LoVo (cell line): ENCODE measurements at regions not wholly inside any gene's neighbourhood (a gene's known extent, or its start where the extent isn't known, plus 50 kb on each side); places are given as distances from the start of the nearest gene placed in this dataset.
"Not testable (repeated sequence)": the region's sequence is repeated elsewhere in the genome, so short reads cannot be mapped to it uniquely, and the experiment has no call there.

Experiments
- DNase-seq: peaks from one replicate; pipeline ENCODE4 v3.0.0-alpha.2; 2016; ENCODE audit warnings: low spot score

DNA sequence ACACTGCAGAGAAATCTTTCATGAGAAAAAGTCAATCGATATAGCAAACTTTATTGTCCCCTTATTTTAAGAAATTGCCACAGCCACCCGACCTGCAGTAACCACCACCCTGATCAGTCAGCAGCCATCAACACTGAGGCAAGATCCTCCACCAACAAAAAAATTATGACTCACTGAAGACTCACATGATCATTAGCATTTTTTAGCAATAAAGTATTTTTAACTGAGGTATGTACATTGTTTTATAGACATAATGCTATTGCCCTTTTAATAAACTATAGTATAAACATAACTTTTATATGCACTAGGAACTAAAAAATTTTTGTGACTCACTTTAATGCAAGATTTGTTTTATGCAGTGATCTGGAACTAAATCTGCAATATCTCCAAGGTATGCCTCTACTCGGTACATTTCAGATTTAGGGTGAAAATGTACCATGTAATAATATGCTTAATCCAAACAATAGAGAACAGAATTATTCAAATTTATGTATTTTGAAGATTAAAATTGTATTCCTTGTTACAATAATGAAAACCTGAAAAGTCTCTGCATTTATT, 79.2 kb upstream of the CEP126 start:
- DNase-seq: no peak

DNA sequence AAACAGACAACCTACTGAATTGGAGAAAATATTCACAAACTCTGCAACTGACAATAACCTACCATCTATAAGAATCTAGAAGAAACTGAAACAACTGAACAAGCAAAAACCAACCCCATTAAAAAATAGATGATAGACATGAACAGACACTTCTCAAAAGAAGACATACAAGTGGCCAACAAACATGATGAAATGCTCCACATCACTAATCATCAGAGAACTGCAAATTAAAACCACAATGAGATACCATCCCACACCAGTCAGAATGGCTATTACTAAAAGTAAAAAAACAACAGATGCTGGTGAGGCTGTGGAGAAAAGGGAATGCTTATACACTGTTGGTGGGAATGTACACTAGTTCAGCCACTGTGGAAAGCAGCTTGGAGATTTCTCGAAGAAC, 84.3 kb upstream of the CEP126 start:
- not testable (repeated sequence) for DNase-seq

DNA sequence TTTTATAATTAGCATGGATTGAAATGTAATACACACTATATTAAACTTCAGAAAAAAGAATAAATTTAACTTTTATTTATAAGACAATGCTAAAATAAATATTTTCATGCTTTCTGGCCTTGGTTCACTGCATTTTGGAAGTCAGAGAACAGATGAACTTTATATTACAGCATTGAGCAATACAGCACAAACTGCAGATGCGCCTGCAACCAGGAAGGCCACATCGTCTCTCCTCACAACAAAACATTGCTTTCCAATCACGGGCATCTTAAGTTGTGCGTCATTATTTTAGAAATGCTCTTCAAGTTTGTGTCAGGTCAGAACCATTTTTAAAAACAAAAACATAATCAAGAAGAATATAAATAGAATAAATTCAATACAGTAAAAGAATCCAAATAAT, 89.3 kb upstream of the CEP126 start:
- DNase-seq: no peak

DNA sequence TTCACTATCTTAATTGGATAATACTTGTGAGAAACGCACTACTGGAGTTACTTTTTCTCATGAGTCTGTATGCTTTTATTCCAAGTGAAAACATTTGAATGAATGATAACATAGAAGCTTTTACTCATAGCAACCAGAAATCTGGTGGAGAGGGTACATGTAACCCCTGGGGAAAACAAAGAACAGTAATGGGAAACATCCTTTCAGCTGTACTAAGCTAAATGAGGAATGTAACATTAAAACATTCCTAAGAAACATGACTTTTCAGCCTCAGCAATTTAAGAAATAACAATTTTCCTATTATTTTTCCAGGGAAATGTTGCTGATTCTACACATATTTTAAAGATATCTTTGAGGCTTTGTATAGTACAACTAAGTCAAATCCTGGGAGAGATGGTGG, 97.2 kb upstream of the CEP126 start:
- no peak for DNase-seq

DNA sequence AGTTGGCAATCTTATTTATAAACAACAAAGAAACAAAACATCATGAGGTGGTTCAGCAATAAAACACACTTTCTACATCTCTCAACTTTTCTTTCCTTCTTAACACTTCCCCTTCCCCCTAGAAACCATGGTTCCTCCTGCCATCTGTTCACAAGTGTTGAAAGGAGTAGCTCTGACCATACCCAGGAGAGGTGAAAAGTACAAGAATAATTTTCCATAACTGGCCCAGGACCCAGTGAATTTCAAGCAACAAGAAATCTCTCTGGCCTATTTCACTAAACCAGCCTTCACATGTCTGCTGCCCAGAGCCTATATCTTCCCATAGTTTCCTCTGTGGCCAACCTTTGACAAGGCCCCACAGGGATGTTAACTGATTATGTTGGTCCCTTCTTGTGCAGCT, 98.2 kb upstream of the CEP126 start:
- no peak for DNase-seq

DNA sequence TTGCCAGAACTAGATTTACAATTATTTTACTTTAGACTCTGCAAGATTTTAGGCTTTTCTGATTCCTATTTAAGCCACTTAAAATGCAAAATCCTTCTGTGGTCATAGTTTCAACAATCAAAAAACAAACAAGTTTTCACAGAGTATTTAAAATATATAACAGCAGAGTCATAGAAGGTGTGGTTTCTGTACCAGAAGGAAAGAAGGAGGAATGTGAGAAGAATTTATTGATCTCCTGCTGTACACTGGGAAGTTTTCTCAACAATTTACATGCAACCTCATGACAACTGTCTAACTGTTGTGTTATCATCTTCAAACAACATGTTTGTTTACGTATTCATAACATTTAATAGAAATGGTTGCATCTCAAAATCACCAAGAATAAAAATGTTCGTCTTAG, 102.3 kb upstream of the CEP126 start:
- no peak for DNase-seq

DNA sequence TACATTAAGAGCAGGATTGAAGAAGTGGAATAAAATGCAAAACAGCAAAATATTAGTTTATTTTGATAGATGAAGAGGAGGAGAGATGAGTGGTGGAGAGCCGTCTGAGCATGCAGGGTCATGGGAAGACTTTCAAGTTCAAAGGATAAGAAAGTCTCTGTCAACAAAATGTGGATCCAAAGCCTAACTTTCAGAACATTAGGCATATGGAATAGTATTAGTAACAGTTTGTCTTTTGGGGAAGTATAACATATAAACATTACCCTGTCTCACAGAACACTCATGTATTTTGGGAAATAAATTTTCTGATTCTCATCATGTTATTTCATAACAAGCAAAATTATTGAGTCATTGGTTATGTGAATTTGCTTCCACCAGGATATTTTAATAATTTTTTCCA, 104.3 kb upstream of the CEP126 start:
- no peak for DNase-seq

DNA sequence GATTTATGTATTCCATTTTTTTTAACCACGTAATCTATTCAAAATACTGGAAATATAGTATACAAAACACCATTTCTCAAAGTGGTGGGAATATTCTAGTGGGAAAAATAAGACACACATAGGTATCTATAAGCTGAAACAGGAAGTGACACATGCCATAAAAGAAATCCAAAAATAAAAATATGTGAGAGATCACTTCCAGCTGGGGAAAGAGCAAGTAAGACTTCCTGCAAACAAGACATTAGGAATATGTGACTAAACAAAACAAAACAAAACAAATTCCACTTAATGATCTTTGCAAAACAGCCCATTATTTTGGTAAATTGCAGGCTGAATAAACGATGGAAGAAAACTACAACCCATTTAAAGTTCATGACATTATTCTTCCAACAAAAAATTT, 107.3 kb upstream of the CEP126 start:
- no peak for DNase-seq

DNA sequence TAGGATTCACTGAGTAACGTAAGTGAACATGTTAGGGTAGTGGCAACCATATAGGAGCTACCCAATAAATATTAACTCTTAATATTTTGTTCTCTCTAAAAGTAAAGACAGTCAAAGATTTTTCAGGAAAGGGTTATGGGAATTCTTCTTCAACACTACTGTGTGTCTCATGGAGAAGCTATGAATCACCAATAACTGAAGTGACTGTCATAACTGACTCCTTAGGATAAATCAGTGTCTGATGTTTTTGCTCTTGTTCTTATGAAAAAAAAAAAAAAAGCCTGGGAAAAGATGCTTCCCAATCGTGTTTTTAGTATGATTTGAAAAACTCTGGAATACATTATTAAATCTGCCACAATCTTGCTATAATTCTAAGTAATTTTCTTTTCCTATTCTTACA, 111.2 kb upstream of the CEP126 start:
- no peak for DNase-seq

DNA sequence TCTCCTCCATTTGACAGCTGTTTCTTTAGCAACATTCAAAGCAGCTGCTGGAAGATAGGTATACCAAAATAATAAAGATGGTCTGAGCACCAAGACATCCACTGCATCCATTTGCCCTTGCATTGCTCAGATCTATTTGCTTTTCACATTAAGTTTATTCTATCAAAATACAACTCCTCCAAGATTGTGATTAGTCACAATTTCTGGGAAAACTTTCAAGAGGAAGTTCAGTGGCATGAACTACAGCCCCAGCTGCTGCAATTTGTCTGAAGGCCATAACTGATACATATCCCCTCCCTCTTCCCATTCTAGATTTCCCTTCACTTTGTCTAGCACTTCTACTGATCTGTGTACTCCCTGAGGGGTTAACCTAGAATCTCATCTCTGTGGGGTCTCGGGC, 117.5 kb upstream of the CEP126 start:
- no peak for DNase-seq

DNA sequence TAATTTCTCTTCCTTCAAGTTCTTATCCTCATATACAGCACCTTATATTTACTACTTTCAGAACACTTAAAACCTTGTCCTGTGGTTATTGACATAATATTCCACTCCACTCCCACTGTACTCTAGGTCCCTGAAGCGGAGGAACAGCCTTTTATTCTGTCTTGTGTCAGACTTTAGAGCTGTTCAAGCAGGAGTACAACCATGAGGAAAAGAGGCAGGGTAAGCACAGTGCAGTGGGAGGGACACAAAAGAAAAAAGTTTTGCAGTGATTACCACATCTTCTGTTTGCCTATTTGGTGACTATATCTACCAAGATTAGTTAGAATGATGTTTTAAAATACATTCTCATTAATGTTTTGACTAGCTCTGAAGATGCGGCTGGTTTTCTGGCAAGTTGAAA, 122.0 kb upstream of the CEP126 start:
- no peak for DNase-seq

DNA sequence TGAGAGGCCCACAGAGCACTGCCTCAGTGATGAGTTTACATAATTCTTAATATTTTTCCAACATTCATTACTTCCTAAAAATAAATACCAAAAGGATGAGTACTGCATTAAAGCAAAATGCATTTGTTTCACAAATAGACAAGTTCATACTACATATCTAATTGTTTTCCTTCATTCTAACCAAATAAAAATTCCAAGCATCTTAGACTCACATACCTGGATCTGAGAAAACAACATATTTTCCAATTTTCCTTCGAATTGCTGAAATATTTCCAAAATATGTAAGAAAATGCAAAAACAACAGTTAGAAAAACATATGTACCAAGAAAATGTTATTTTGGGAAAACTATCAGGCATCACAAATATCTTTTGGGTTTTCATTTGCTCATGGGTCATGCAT, 127.9 kb upstream of the CEP126 start:
- no peak for DNase-seq

DNA sequence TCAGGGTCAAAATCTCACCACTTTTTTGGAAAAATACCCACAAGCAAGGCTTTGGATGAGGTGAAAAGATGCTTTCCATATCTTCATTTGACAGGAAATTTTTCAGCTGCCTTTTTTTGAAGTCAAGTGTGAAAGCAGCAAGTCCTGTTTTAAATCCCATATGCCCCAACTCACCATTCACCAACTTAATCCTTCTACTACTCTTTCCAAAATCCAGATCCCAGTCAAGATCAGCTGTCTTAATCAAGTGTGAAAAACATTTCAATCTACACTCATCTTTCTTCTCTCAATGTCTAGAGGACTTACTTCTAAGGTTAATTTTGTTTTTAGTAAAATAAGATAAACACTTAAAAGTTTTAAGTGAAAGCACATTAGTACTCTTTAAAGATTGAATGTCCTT, 128.4 kb upstream of the CEP126 start:
- no peak for DNase-seq

DNA sequence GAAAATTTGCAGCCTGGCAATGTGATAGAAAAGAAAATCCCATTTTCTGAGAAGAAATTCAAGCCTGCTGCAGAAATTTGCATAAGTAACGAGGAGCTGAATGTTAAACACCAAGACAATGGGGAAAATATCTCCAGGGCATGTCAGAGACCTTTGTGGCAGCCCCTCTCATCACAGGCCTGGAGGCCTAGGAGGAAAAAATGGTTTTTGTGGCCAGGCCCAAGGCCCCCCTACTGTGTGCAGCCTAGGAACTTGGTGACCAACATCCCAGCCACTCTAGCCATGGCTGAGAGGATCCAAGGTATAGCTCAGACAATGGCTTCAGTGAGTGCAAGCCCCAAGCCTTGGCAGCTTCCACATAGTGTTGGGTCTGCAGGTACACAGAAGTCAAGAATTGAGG, 135.6 kb upstream of the CEP126 start:
- not testable (repeated sequence) for DNase-seq

DNA sequence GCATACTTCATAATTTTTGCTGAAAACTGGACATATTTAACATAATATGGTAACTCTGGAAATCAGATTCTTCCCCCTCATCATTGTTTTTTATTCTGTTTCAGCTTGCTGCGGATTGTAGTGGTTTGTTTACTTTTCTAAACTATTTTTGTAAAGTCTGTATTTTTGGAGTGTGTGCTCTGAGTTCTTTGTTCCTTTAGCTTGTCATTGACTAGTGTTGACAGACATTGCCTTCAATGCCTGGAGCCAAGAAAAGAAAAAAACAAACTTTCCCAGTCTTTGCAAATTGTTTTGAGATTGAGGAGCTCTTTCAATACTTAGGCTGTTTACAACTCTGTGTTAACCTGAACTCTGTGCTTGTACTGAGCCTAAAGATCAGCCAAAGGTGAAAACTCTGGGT, 137.3 kb upstream of the CEP126 start:
- DNase-seq: no peak

DNA sequence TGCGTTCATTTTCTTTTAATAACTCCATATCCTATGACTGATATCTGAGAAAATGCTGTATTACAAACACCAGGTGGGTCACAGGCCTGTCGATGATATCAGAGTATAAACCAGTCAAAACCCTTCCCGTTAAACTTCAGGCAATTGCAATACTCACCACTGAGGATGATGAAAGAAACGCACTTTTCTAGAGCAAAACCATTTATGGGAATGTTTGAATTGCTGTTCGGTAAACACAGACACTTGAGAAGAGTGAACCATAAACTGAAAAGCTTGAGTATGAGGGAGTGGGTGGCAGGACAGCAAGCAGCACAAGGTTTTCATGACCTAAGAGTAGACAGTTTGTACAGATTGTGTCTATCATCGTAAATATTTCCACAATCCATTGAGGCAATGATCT, 139.8 kb upstream of the CEP126 start:
- no peak for DNase-seq

DNA sequence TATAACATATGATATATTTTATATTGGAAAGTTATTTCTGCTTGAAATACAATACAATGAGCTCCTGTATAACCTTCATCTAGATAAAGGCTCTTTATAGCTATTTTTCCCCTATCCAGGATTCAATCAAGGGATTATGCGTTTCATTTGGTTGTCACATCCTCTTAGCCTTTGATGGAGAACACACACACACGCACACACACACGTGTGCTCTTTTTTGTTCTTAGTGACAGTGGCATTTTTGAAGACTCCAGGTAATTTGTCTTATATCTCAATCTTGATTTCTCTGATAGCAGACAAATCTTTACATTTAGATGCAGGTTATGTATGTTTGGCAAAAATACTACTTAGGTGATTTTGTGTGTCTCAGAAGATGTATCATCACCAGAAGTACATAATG, 144.2 kb upstream of the CEP126 start:
- DNase-seq: no peak

DNA sequence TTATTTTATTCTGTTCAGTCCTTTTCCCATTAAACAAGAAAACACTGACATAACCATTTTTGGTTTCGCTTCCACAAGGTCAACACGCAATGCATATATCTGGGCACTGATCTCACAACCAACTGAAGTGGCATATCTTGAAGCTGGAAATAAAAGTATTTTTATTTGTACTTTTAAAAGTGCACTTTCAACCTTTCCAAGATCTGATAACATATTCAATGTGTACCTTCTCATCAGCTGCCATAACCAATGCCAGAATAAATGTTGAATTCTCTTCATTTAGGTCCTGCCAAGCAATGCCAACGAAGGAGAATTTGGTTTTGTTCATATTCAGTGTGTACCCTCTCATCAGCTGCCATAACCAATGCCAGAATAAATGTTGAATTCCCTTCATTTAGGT, 148.9 kb upstream of the CEP126 start:
- no peak for DNase-seq

DNA sequence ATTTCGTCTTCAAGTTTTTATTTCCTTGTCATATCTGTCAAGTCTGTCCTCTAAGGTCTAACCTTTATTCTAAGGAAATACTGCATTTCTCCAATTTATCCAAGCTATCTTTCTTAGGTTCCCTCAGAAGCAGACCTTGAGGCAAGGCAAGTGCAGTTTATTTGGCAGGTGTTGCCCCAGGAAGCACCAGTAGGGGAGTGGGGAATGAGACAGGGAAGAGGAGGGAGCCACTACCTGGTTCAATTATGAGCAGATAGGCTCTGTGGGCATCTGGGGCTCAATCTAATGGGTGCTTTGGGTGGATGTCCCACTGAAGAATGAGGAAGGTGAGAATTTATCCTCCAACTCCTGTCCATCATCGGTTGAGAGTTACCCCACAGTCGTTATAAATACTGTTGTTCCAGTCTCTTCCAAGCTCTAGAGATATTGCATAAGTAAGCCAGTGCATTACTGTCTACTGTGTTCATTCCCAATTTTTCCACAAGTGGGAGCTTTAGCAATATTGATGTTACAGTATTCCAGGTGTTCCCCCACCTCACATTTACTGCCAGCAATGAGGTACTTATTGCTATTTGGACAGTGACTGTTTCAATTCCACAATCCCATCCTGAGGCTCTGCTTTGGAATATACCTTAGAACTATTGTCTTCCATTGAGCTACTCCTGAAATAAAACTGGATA, 154.9 kb upstream of the CEP126 start:
- no peak for DNase-seq

DNA sequence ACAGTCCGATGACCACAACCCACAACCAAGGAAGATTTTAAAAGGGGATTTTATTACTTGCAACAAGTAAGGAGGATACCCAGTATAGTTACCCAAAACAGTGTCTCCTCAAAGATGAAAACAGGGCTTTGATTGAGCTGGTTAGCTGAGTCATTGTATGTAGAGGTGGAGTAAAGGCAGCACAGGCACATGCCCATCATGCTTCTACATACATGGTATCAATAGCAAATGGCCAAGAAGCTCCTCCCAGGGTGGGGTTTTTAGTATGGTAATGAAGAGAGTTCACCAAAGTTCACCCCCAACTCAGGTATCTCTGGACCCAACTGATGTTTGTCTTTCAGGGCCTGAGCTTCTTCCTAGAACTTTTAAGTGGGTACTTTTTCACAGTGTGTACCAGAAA, 157.1 kb upstream of the CEP126 start:
- no peak for DNase-seq

DNA sequence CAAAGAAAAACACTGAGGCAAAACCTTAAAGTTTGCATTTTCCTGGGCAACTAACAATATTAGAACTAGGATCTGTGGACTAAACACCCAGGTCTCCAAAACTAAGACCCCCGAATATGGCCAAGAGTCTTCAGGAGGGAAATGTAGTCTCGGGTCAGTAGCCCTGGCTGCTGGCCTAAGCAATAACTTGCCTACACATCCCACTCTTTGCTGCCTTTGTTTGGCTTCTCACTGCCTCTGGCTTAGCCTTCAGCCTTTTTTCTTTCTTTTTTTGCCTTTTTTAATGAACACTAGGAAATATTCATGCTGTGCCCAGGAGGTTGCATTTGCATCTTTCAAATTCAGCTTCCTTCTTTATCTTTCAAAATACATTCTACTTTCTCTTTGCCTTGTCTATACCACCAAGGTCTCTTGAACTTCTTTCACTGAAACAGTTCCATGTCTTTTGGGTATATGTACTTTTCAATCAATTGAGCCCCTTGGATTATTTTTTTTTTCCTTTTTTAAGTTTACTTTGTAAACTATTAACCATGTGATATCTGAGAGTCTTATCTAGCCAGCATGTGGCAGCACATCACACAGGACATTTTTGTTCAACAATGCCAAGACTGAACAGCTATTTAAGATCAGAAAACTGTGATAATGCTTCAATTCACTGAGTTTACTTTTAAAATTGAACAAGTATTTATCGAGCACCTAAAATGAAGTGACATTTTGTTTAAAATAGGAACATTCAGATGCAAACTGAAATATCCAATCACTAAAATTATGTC, 165.0 kb upstream of the TRPC6 start:
- no peak for DNase-seq

DNA sequence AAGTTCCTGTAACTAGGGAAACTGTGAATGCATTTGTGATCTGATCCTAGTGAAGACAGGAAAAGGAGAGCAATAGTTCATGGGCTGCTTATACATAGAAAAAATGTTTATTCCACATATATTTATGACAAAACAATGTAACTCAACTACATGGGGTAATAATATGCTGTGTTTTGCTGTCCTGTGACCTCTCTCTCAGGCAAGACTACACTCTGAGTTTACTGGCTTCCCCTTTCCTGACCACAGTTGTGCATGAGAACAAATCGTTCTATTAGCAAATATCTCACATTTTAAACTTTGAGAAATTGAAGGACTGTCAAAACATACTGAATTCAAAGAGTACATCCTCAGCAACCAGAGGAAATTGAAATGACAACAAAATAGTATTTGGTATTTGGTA, 161.9 kb upstream of the TRPC6 start:
- no peak for DNase-seq

DNA sequence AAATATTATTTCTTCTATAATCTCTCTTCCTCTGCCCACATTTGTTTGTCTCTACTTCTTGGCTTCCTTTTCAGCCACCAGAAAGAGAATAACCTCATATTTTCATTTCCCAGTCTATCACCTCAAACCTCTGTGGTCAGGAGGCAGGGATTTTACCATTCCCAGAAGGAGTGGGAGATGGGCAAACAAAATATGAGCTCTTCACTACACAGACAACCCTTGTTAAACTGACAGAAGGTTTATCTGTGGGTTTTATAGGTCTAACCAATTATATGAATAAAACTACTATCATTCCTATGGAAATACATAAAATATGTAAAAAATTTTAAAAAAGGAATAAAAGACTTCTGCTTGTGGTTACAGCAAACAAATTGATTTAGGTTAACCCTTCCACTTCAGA, 160.0 kb upstream of the TRPC6 start:
- DNase-seq: no peak
